H9 (cell line): ENCODE measurements at regions not wholly inside any gene's neighbourhood (a gene's known extent, or its start where the extent isn't known, plus 50 kb on each side); places are given as distances from the start of the nearest gene placed in this dataset.

Experiments used
- DNase-seq: peaks from one replicate; pipeline ENCODE4 v3.0.0-alpha.2; 2017
- H2AFZ ChIP-seq: one replicate; pipeline ENCODE4 v1.6.1; 2013; ENCODE audit warnings: mild to moderate bottlenecking, low read length, control low read depth, moderate library complexity
- H2AK5ac ChIP-seq: 2 replicates; pipeline ENCODE4 v1.6.1; 2013; ENCODE audit warnings: low read length, control low read depth, mixed read lengths; ENCODE audit not compliant: insufficient read length
- H2BK120ac ChIP-seq: one replicate; pipeline ENCODE4 v1.6.1; 2013; ENCODE audit warnings: low read depth, mild to moderate bottlenecking, low read length, control low read depth, inconsistent platforms; ENCODE audit not compliant: poor library complexity, severe bottlenecking
- H2BK12ac ChIP-seq: 2 replicates; pipeline ENCODE4 v1.6.1; 2013; ENCODE audit warnings: low read length, control low read depth, mixed read lengths, low read depth; ENCODE audit not compliant: insufficient read length
- H2BK15ac ChIP-seq: 2 replicates; pipeline ENCODE4 v1.6.1; 2013; ENCODE audit warnings: low read depth, low read length, control low read depth
- H2BK20ac ChIP-seq: one replicate; pipeline ENCODE4 v1.6.1; 2013; ENCODE audit warnings: low read depth, mild to moderate bottlenecking, low read length, control low read depth, inconsistent platforms; ENCODE audit not compliant: poor library complexity, severe bottlenecking
- H2BK5ac ChIP-seq: 2 replicates; pipeline ENCODE4 v1.6.1; 2013; ENCODE audit warnings: low read length, control low read depth, mixed read lengths; ENCODE audit not compliant: insufficient read length
- H3K14ac ChIP-seq: 2 replicates; pipeline ENCODE4 v1.6.1; 2013; ENCODE audit warnings: low read length, control low read depth; ENCODE audit not compliant: insufficient read depth
- H3K18ac ChIP-seq: 2 replicates; pipeline ENCODE4 v1.6.1; 2013; ENCODE audit warnings: low read depth, mild to moderate bottlenecking, mixed read lengths, low read length, control low read depth; ENCODE audit not compliant: insufficient read length
- H3K23ac ChIP-seq: 2 replicates; pipeline ENCODE4 v1.6.1; 2013; ENCODE audit warnings: low read length, control low read depth, mixed read lengths, low read depth; ENCODE audit not compliant: insufficient read length
- H3K23me2 ChIP-seq: 2 replicates; pipeline ENCODE4 v1.6.1; 2013; ENCODE audit warnings: low read depth, mild to moderate bottlenecking, mixed read lengths, low read length, control low read depth; ENCODE audit not compliant: insufficient read length, poor library complexity, severe bottlenecking
- H3K27ac ChIP-seq: 2 replicates; pipeline ENCODE4 v1.5.1; 2013; ENCODE audit warnings: low read length, control low read depth, mixed read lengths, low read depth; ENCODE audit not compliant: insufficient read length
- H3K27me3 ChIP-seq: 2 replicates; pipeline ENCODE4 v1.6.1; 2013; ENCODE audit warnings: low read length, control low read depth, inconsistent platforms; ENCODE audit not compliant: insufficient read depth
- H3K4ac ChIP-seq: 2 replicates; pipeline ENCODE4 v1.6.1; 2013; ENCODE audit warnings: low read depth, mild to moderate bottlenecking, control low read depth, inconsistent platforms, low read length, moderate library complexity
- H3K4me1 ChIP-seq: 2 replicates; pipeline ENCODE4 v1.6.1; 2013; ENCODE audit warnings: low read length, control low read depth, inconsistent platforms; ENCODE audit not compliant: insufficient read depth
- H3K4me2 ChIP-seq: 2 replicates; pipeline ENCODE4 v1.6.1; 2013; ENCODE audit warnings: low read length, control low read depth, mixed read lengths; ENCODE audit not compliant: insufficient read length, insufficient read depth
- H3K56ac ChIP-seq: 2 replicates; pipeline ENCODE4 v1.6.1; 2013; ENCODE audit warnings: low read depth, mild to moderate bottlenecking, mixed read lengths, low read length, control low read depth; ENCODE audit not compliant: insufficient read length
- H3K79me1 ChIP-seq: 2 replicates; pipeline ENCODE4 v1.6.1; 2013; ENCODE audit warnings: low read depth, mild to moderate bottlenecking, moderate library complexity, low read length, control low read depth, inconsistent platforms; ENCODE audit not compliant: insufficient read depth, poor library complexity, severe bottlenecking
- H3K79me2 ChIP-seq: 2 replicates; pipeline ENCODE4 v1.6.1; 2013; ENCODE audit warnings: low read length, control low read depth, inconsistent platforms; ENCODE audit not compliant: insufficient read depth
- H3K9ac ChIP-seq: 2 replicates; pipeline ENCODE4 v1.6.1; 2013; ENCODE audit warnings: low read length, control low read depth, mixed read lengths; ENCODE audit not compliant: insufficient read length; ENCODE audit errors: extremely low read depth
- H3K9me3 ChIP-seq: one replicate; pipeline ENCODE4 v1.6.1; 2013; ENCODE audit warnings: low read depth, low read length, inconsistent platforms; ENCODE audit not compliant: control insufficient read depth
- H3T11ph ChIP-seq: one replicate; pipeline ENCODE4 v1.6.1; 2013; ENCODE audit warnings: mild to moderate bottlenecking, low read length, control low read depth, inconsistent platforms
- H4K20me1 ChIP-seq: one replicate; pipeline ENCODE4 v1.6.1; 2013; ENCODE audit not compliant: control insufficient read depth, insufficient read length, insufficient read depth
- H4K5ac ChIP-seq: 2 replicates; pipeline ENCODE4 v1.6.1; 2013; ENCODE audit warnings: low read depth, mild to moderate bottlenecking, mixed read lengths, low read length, control low read depth; ENCODE audit not compliant: insufficient read length
- H4K8ac ChIP-seq: replicated peaks from 2 replicates; pipeline ENCODE4 v1.6.1; 2013; ENCODE audit warnings: low read length, control low read depth, mixed read lengths, low read depth; ENCODE audit not compliant: insufficient read length
- H4K91ac ChIP-seq: 2 replicates; pipeline ENCODE4 v1.6.1; 2013; ENCODE audit warnings: low read depth, mild to moderate bottlenecking, moderate library complexity, mixed read lengths, low read length, control low read depth; ENCODE audit not compliant: insufficient read length
- H3K27ac Mint-ChIP-seq, 3 experiments: 2 replicates in 2 of 3; 3 replicates in 1 of 3; pipeline ENCODE4 v1.8.0; 2020 to 2021; ENCODE audit warnings: mixed read lengths in 3 of 3, mild to moderate bottlenecking in 1 of 3, moderate library complexity in 1 of 3
- H3K27me3 Mint-ChIP-seq: 2 replicates; pipeline ENCODE4 v1.8.0; 2021; ENCODE audit warnings: low read depth, mild to moderate bottlenecking, moderate library complexity, mixed read lengths
- H3K36me3 Mint-ChIP-seq, 3 experiments: 2 replicates in 2 of 3; 3 replicates in 1 of 3; pipeline ENCODE4 v1.8.0; 2020 to 2021; ENCODE audit warnings: low read depth in 3 of 3, mixed read lengths in 3 of 3; ENCODE audit not compliant: insufficient read depth in 1 of 3
- H3K4me1 Mint-ChIP-seq, 2 experiments: 2 replicates each; pipeline ENCODE4 v1.8.0; 2020; ENCODE audit warnings: mixed read lengths in 2 of 2
- H3K4me3 Mint-ChIP-seq, 2 experiments: 2 replicates in 1 of 2; 3 replicates in 1 of 2; pipeline ENCODE4 v1.8.0; 2020 to 2021; ENCODE audit warnings: mild to moderate bottlenecking in 2 of 2, mixed read lengths in 2 of 2, moderate library complexity in 1 of 2
- H3K9me3 Mint-ChIP-seq, 2 experiments: 2 replicates in 1 of 2; 3 replicates in 1 of 2; pipeline ENCODE4 v1.8.0; 2020; ENCODE audit warnings: mild to moderate bottlenecking in 2 of 2, mixed read lengths in 2 of 2, moderate library complexity in 1 of 2
- CTCF ChIP-seq: fragments of 200-600 bp; sonication (generic); conservative IDR thresholded peaks from 3 replicates; pipeline ENCODE4 v1.8.0; 2021; ENCODE audit warnings: antibody characterized with exemption, mild to moderate bottlenecking
- WGBS: extraction: QIAGEN DNeasy Blood & Tissue Kit; methylation state at CpG from one replicate; pipeline ENCODE4 v1.1.7; 2013; ENCODE audit warnings: missing lambda C conversion rate, low lambda C conversion rate, mixed read lengths; ENCODE audit not compliant: insufficient read length; ENCODE audit errors: extremely low coverage; 5-methylcytosine and 5-hydroxymethylcytosine counted together

DNA sequence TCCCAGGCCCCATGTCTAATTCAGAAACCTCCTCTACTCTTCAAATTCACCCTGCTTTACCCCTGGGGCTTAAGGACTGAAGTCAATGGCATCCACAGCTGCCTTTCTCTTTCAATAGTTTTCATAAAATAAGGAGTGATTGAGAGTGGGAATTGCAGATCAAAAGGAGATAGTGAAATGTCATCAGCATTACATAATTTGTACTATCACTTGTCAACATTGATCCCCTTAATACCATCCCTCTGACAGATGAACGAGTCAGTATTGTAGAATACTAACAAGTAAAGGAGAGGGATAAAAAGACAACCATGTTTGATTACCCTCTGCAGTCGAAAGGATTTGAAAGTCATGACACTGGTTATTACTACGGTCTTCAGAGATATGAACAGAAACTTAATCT lies 212.4 kb downstream of the TMEM114 start:
- H3K9me3 Mint-ChIP-seq = peaks cover 3 to 10% of the 10 kb centered on the region in 2 experiments; a peak in 4 of 5 replicates
- no peak overlapping the region for H3K4me3 Mint-ChIP-seq
- WGBS = no CpG with 5 or more reads among the region's 3 CpGs
- Histone ChIP-seq H3K9ac (no peak overlapping the region), H4K8ac (no peak overlapping the region), H3K27me3 (no peaks in the 10 kb centered on the region), H3K4ac (no peak overlapping the region), H3K23ac (no peak overlapping the region), H3K23me2 (no peaks in the 10 kb centered on the region), H2BK12ac (no peak overlapping the region), H3K56ac (no peak overlapping the region), H4K5ac (no peak overlapping the region), H2BK15ac (no peak overlapping the region), H3K4me2 (no peak overlapping the region), H4K20me1 (no peaks in the 10 kb centered on the region), H3K18ac (no peak overlapping the region), H2AK5ac (no peak overlapping the region), H3K27ac (no peak overlapping the region), H3T11ph (no peak overlapping the region), H4K91ac (no peak overlapping the region), H3K79me1 (no peaks in the 10 kb centered on the region), H2BK120ac (no peak overlapping the region), H3K4me1 (no peaks in the 10 kb centered on the region), H3K14ac (no peak overlapping the region), H2BK5ac (no peak overlapping the region), H3K9me3 (no peaks in the 10 kb centered on the region), H3K79me2 (no peaks in the 10 kb centered on the region), H2BK20ac (no peak overlapping the region), H2AFZ (no peak overlapping the region)
- TF ChIP-seq CTCF = no peak
- H3K36me3 Mint-ChIP-seq = peaks cover 2 to 9% (median 4%) of the 10 kb centered on the region in 3 experiments; a peak in 4 of 7 replicates
- no peak for DNase-seq
- peaks cover 30 to 50% of the 10 kb centered on the region in 2 experiments for H3K4me1 Mint-ChIP-seq
- peaks cover 2% of the 10 kb centered on the region; the same call in 1 of the 2 replicates for H3K27me3 Mint-ChIP-seq
- no peak overlapping the region for H3K27ac Mint-ChIP-seq
